ENCODE measurements at regions not wholly inside any gene's neighbourhood (a gene's known extent, or its start where the extent isn't known, plus 50 kb on each side); places are given as distances from the start of the nearest gene placed in this dataset.
"Not testable (repeated sequence)": the region's sequence is repeated elsewhere in the genome, so short reads cannot be mapped to it uniquely, and the experiment has no call there.

- Mint-ChIP-seq H3K27ac (no peak overlapping the region), H3K4me3 (no peak overlapping the region), H3K27me3 (ENCODE audit: insufficient read depth) (no peaks in the 10 kb centered on the region), H3K4me1 (ENCODE audit: low read depth) (no peaks in the 10 kb centered on the region), H3K9me3 (no peaks in the 10 kb centered on the region), H3K36me3 (ENCODE audit: low read depth) (no peaks in the 10 kb centered on the region)
- DNase-seq (ENCODE audit: low spot score): no peak
- intact Hi-C loops (cut with micrococcal nuclease): no loop called here
Measured at GRCh38 chr15:46034755-46035154, 399.9 kb downstream of the SQOR start.

- Mint-ChIP-seq H3K36me3 (ENCODE audit: low read depth) (no peaks in the 10 kb centered on the region), H3K4me1 (ENCODE audit: low read depth) (no peaks in the 10 kb centered on the region), H3K4me3 (no peak overlapping the region), H3K27ac (no peak overlapping the region), H3K9me3 (peaks cover 6% of the 10 kb centered on the region), H3K27me3 (ENCODE audit: insufficient read depth) (no peaks in the 10 kb centered on the region)
- intact Hi-C loops (cut with micrococcal nuclease): no loop called here
- DNase-seq (ENCODE audit: low spot score): no peak
Measured at GRCh38 chr15:46039703-46040102, 404.9 kb downstream of the SQOR start.

GRCh38 chr15:46041905-46042304 lies 407.1 kb downstream of the SQOR start:
- DNase-seq (ENCODE audit: low spot score): no peak
- no peaks in the 10 kb centered on the region for H3K36me3 Mint-ChIP-seq (ENCODE audit: low read depth)
- no peaks in the 10 kb centered on the region for H3K4me1 Mint-ChIP-seq (ENCODE audit: low read depth)
- peaks cover 14% of the 10 kb centered on the region for H3K9me3 Mint-ChIP-seq
- intact Hi-C loops (cut with micrococcal nuclease): no loop called here
- no peak overlapping the region for H3K27ac Mint-ChIP-seq
- no peaks in the 10 kb centered on the region for H3K27me3 Mint-ChIP-seq (ENCODE audit: insufficient read depth)
- H3K4me3 Mint-ChIP-seq: no peak overlapping the region

- H3K27me3 Mint-ChIP-seq (ENCODE audit: insufficient read depth): no peaks in the 10 kb centered on the region
- H3K27ac Mint-ChIP-seq: no peak overlapping the region
- no peak for DNase-seq (ENCODE audit: low spot score)
- H3K36me3 Mint-ChIP-seq (ENCODE audit: low read depth): no peaks in the 10 kb centered on the region
- no peaks in the 10 kb centered on the region for H3K4me1 Mint-ChIP-seq (ENCODE audit: low read depth)
- H3K4me3 Mint-ChIP-seq: no peak overlapping the region
- H3K9me3 Mint-ChIP-seq: peaks cover 7% of the 10 kb centered on the region
- intact Hi-C loops (cut with micrococcal nuclease): no loop called here
Measured at GRCh38 chr15:46059921-46060594, 425.2 kb downstream of the SQOR start.

- no peak for DNase-seq (ENCODE audit: low spot score)
- Mint-ChIP-seq H3K4me1 (ENCODE audit: low read depth) (no peaks in the 10 kb centered on the region), H3K27me3 (ENCODE audit: insufficient read depth) (no peaks in the 10 kb centered on the region), H3K4me3 (no peak overlapping the region), H3K36me3 (ENCODE audit: low read depth) (no peaks in the 10 kb centered on the region), H3K9me3 (peaks cover 5% of the 10 kb centered on the region), H3K27ac (no peak overlapping the region)
- intact Hi-C loops (cut with micrococcal nuclease): no loop called here
Measured at GRCh38 chr15:46061002-46061401, 426.2 kb downstream of the SQOR start.

- Mint-ChIP-seq H3K27me3 (ENCODE audit: insufficient read depth) (no peaks in the 10 kb centered on the region), H3K4me1 (ENCODE audit: low read depth) (no peaks in the 10 kb centered on the region), H3K9me3 (no peaks in the 10 kb centered on the region), H3K27ac (no peak overlapping the region), H3K4me3 (no peak overlapping the region), H3K36me3 (ENCODE audit: low read depth) (no peaks in the 10 kb centered on the region)
- DNase-seq (ENCODE audit: low spot score): no peak
- intact Hi-C loops (cut with micrococcal nuclease): no loop called here
Measured at GRCh38 chr15:46077220-46077619, 442.4 kb downstream of the SQOR start.

- intact Hi-C loops (cut with micrococcal nuclease): no loop called here
- Mint-ChIP-seq H3K27me3 (ENCODE audit: insufficient read depth) (no peaks in the 10 kb centered on the region), H3K4me3 (no peak overlapping the region), H3K9me3 (no peaks in the 10 kb centered on the region), H3K36me3 (ENCODE audit: low read depth) (no peaks in the 10 kb centered on the region), H3K27ac (no peak overlapping the region), H3K4me1 (ENCODE audit: low read depth) (no peaks in the 10 kb centered on the region)
- no peak for DNase-seq (ENCODE audit: low spot score)
Measured at GRCh38 chr15:46079046-46079445, 444.2 kb downstream of the SQOR start.

GRCh38 chr15:46080016-46080415 lies 445.2 kb downstream of the SQOR start:
- no peaks in the 10 kb centered on the region for H3K9me3 Mint-ChIP-seq
- no peak overlapping the region for H3K27ac Mint-ChIP-seq
- H3K36me3 Mint-ChIP-seq (ENCODE audit: low read depth): no peaks in the 10 kb centered on the region
- DNase-seq (ENCODE audit: low spot score): no peak
- no peaks in the 10 kb centered on the region for H3K4me1 Mint-ChIP-seq (ENCODE audit: low read depth)
- H3K4me3 Mint-ChIP-seq: no peak overlapping the region
- H3K27me3 Mint-ChIP-seq (ENCODE audit: insufficient read depth): no peaks in the 10 kb centered on the region
- intact Hi-C loops (cut with micrococcal nuclease): no loop called here

GRCh38 chr15:46088486-46089445 lies 453.9 kb downstream of the SQOR start:
- DNase-seq (ENCODE audit: low spot score): no peak
- no peaks in the 10 kb centered on the region for H3K9me3 Mint-ChIP-seq
- H3K4me1 Mint-ChIP-seq (ENCODE audit: low read depth): no peaks in the 10 kb centered on the region
- no peaks in the 10 kb centered on the region for H3K27me3 Mint-ChIP-seq (ENCODE audit: insufficient read depth)
- intact Hi-C loops (cut with micrococcal nuclease): no loop called here
- no peaks in the 10 kb centered on the region for H3K36me3 Mint-ChIP-seq (ENCODE audit: low read depth)
- no peak overlapping the region for H3K27ac Mint-ChIP-seq
- H3K4me3 Mint-ChIP-seq: no peak overlapping the region

GRCh38 chr15:46089467-46089935 lies 454.7 kb downstream of the SQOR start:
- H3K4me3 Mint-ChIP-seq: no peak overlapping the region
- intact Hi-C loops (cut with micrococcal nuclease): no loop called here
- no peaks in the 10 kb centered on the region for H3K4me1 Mint-ChIP-seq (ENCODE audit: low read depth)

GRCh38 chr15:46091860-46092450 lies 457.1 kb downstream of the SQOR start:
- Mint-ChIP-seq H3K9me3 (no peaks in the 10 kb centered on the region), H3K36me3 (ENCODE audit: low read depth) (no peaks in the 10 kb centered on the region), H3K4me1 (ENCODE audit: low read depth) (no peaks in the 10 kb centered on the region), H3K4me3 (no peak overlapping the region), H3K27me3 (ENCODE audit: insufficient read depth) (no peaks in the 10 kb centered on the region), H3K27ac (no peak overlapping the region)
- intact Hi-C loops (cut with micrococcal nuclease): no loop called here
- DNase-seq (ENCODE audit: low spot score): no peak

More at GRCh38 chr15:46089467-46089935, 454.7 kb downstream of the SQOR start:
- H3K27ac Mint-ChIP-seq: no peak overlapping the region
- H3K9me3 Mint-ChIP-seq: no peaks in the 10 kb centered on the region
- DNase-seq (ENCODE audit: low spot score): no peak
- no peaks in the 10 kb centered on the region for H3K27me3 Mint-ChIP-seq (ENCODE audit: insufficient read depth)
- H3K36me3 Mint-ChIP-seq (ENCODE audit: low read depth): no peaks in the 10 kb centered on the region

GRCh38 chr15:46098006-46098405 lies 463.2 kb downstream of the SQOR start:
- H3K9me3 Mint-ChIP-seq; H3K4me1 Mint-ChIP-seq (ENCODE audit: low read depth); H3K4me3 Mint-ChIP-seq; DNase-seq (ENCODE audit: low spot score); intact Hi-C loops (cut with micrococcal nuclease); H3K27me3 Mint-ChIP-seq (ENCODE audit: insufficient read depth); H3K36me3 Mint-ChIP-seq (ENCODE audit: low read depth); H3K27ac Mint-ChIP-seq: not testable (repeated sequence)

- no peak for DNase-seq (ENCODE audit: low spot score)
- H3K36me3 Mint-ChIP-seq (ENCODE audit: low read depth): no peaks in the 10 kb centered on the region
- H3K4me3 Mint-ChIP-seq: no peak overlapping the region
- no peak overlapping the region for H3K27ac Mint-ChIP-seq
- H3K4me1 Mint-ChIP-seq (ENCODE audit: low read depth): no peaks in the 10 kb centered on the region
- peaks cover 4% of the 10 kb centered on the region for H3K9me3 Mint-ChIP-seq
- intact Hi-C loops (cut with micrococcal nuclease): no loop called here
- no peaks in the 10 kb centered on the region for H3K27me3 Mint-ChIP-seq (ENCODE audit: insufficient read depth)
Measured at GRCh38 chr15:46110755-46111154, 475.9 kb downstream of the SQOR start.
